ENCODE measurements at regions not wholly inside any gene's neighbourhood (a gene's known extent, or its start where the extent isn't known, plus 50 kb on each side); places are given as distances from the start of the nearest gene placed in this dataset.
A peak's percentile ranks its signal among the peaks of the same experiment; 100 is the strongest.

DNA sequence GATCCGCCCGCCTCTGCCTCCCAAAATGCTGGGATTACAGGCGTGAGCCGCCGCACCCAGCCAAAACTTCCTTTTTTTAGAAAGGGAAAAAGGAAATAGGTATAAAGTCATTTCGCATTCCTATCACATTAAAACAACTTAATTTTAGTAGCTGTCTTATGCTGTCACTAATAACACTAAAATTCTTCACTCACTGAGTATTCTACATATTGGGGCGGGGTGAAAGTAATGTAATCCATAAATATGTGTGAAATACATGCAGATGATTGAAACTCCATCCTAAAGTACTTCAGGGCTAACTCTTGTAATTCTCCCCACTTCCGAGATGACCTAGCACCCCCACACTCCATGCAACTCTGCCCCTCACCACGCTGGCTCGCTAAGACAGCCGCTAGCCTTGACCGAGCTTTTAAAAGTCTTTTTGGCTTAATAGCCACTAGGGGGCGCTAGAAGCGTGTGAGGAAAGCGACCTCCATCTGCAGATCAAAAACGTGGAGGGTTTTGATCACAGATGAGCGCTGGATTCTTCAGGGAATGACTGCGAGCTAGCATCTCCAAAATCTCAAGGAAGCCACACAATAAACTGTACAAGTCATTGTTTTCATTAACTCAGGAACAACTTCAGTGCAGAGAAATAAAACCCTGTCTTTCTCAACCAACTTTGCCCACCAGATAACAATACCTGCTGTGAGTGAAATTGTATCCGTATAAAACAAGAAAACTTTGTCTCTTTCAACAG is 129.3 kb upstream of the IGF1R start:
- H3K4me3 ChIP-seq = no peak overlapping the region
- intact Hi-C loops (cut with DNase I) = loop anchor here (2.0 to 5.0 kb wide), 3 partner anchors 128 to 558 kb away; partner anchors contain the start of gene IGF1R (in 1 of the 2)
- 26 to 36% (median 35%) methylated on average over 17 to 19 of the region's 19 CpGs for WGBS, 3 donors
- TF ChIP-seq, protein P1, sequence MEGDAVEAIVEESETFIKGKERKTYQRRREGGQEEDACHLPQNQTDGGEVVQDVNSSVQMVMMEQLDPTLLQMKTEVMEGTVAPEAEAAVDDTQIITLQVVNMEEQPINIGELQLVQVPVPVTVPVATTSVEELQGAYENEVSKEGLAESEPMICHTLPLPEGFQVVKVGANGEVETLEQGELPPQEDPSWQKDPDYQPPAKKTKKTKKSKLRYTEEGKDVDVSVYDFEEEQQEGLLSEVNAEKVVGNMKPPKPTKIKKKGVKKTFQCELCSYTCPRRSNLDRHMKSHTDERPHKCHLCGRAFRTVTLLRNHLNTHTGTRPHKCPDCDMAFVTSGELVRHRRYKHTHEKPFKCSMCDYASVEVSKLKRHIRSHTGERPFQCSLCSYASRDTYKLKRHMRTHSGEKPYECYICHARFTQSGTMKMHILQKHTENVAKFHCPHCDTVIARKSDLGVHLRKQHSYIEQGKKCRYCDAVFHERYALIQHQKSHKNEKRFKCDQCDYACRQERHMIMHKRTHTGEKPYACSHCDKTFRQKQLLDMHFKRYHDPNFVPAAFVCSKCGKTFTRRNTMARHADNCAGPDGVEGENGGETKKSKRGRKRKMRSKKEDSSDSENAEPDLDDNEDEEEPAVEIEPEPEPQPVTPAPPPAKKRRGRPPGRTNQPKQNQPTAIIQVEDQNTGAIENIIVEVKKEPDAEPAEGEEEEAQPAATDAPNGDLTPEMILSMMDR (IDR thresholded peaks at IDR 0.05) = peak; percentile 87
- no peak overlapping the region for H3K27ac ChIP-seq
- DNase-seq (no peak), ATAC-seq (peak; percentile 71 to 94 (median 86))
- H3K9me3 ChIP-seq = no peaks in the 10 kb centered on the region
- H3K27me3 ChIP-seq (ENCODE audit: insufficient read depth in 3 of 3, low read length in 2 of 3) = no peaks in the 10 kb centered on the region
- H3K36me3 ChIP-seq (ENCODE audit: insufficient read depth in 1 of 2, low read depth in 1 of 2) = no peaks in the 10 kb centered on the region
- H3K4me1 ChIP-seq = peaks cover 3% of the 10 kb centered on the region

DNA sequence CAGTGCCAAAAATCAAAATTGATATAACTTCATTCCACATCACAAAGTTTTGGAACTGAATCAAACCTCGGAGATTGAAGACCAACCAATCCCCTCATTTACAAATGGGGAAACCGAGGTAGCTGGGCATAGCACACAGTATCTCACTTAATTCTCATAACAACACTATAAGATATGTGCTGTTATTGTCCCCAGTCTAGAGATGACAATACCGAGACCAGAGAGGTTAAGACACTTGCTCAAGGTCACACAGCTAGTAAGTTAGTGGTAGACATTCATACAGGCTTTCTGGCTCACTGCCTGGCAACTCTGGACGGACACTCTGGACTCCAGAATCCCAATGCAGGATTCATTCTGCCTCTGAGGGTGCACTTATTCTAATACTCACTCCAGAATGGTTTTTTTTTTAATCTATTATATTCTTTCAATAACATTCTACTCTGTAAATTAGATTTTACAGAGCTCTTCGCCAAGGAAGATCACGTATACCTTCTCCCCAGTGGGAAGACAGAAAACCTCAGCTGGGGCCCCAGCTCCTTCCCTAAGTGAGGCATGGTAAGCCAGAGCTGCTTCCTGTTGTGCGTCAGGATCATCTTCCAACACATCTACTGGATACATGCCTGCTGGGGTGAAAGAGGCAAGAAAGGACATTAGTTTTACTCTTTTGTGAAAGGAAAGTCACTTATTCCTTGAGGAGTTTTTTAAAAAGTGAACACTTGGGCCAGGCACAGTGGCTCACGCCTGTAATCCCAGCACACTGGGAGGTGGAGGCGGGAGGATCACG is 128.4 kb upstream of the IGF1R start:
- 69 to 74% (median 71%) methylated on average over 10 of the region's 10 CpGs for WGBS, 3 donors
- Histone ChIP-seq H3K27me3 (ENCODE audit: insufficient read depth in 3 of 3, low read length in 2 of 3) (no peaks in the 10 kb centered on the region), H3K4me3 (no peak overlapping the region), H3K4me1 (peaks cover 3% of the 10 kb centered on the region), H3K9me3 (no peaks in the 10 kb centered on the region), H3K27ac (no peak overlapping the region), H3K36me3 (ENCODE audit: insufficient read depth in 1 of 2, low read depth in 1 of 2) (no peaks in the 10 kb centered on the region)
- no peak for DNase-seq
- TF ChIP-seq, protein P1 (IDR thresholded peaks at IDR 0.05) = no peak
- intact Hi-C loops (cut with DNase I) = loop anchor here (2.0 to 10.0 kb wide), 4 partner anchors 127 to 557 kb away; partner anchors contain the start of gene IGF1R (in 1 of the 2)
- no peak for ATAC-seq

DNA sequence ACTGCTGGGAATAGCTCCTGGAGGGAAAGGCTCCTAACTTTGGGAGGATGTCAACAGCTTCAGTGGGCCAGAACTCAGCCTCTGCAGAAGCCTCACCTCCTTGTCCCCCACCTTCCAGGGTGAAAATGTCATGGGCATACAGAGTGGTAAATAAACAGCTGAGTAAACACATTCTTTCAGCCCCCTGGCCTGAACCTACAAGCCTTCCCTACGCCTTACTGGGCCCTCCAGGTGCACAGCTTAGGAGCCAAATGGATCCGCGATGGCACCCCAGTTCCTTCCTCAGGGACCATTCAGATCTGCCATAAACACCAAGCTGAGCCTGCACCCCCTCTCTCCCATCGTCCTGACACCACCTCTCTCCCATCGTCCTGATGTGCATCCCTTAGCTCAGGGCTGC is 126.2 kb upstream of the IGF1R start:
- TF ChIP-seq, protein P1 (IDR thresholded peaks at IDR 0.05) = no peak
- no peak for ATAC-seq

DNA sequence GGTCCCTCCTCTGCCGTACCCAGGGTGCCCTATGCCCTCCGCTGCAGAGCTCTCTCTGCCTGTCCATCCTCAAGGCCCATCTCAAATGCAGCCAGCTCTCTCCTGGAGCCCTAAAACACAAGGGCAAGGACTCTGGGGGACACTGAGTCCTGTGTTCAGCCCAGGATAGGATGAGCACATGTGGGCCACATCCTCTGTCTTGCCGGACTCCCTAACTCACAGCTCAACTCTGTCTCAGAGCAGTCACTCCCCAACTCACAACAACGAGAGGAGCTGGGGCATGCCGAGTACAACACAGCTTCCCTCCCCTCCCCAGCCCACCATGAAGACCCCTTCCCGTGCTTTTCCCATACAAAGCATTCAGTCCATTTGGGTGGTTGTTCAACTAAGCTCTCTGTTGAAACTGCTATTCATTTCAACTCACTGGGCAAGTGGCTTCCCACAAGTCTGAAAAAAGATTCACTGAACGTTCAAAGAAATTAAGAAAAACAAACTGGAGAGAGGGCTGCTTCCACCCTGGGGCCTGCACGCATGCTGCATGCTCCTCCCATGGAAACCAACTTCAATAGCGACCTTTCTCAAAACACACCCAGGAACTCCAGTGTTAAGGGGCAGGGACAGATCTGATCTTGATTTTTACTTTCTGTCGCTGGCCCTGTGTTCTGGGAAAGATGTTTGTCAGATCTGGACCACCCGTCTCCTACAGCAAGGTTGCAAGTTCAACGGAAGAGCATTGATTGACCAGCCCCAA is 124.3 kb upstream of the IGF1R start:
- Histone ChIP-seq H3K27me3 (ENCODE audit: insufficient read depth in 3 of 3, low read length in 2 of 3) (no peaks in the 10 kb centered on the region), H3K27ac (no peak overlapping the region), H3K4me3 (no peak overlapping the region), H3K4me1 (no peaks in the 10 kb centered on the region), H3K9me3 (no peaks in the 10 kb centered on the region), H3K36me3 (ENCODE audit: insufficient read depth in 1 of 2, low read depth in 1 of 2) (no peaks in the 10 kb centered on the region)
- DNase-seq (no peak), ATAC-seq (no peak)
- intact Hi-C loops (cut with DNase I) = loop anchor here in 1 of 2 donors (10.0 kb wide), 1 partner anchor 251 kb away; no protein-coding TSS in a partner anchor
- TF ChIP-seq, protein P1 (IDR thresholded peaks at IDR 0.05) = no peak
- 81 to 84% (median 82%) methylated on average over 12 of the region's 12 CpGs for WGBS, 3 donors

More for the DNA sequence above, 126.2 kb upstream of the IGF1R start:
- intact Hi-C loops (cut with DNase I) = loop anchor here in 1 of 2 donors (10.0 kb wide), 1 partner anchor 253 kb away; no protein-coding TSS in a partner anchor
- DNase-seq = no peak
- H3K4me1 ChIP-seq = peaks cover 3% of the 10 kb centered on the region
- no peaks in the 10 kb centered on the region for H3K27me3 ChIP-seq (ENCODE audit: insufficient read depth in 3 of 3, low read length in 2 of 3)
- H3K36me3 ChIP-seq (ENCODE audit: insufficient read depth in 1 of 2, low read depth in 1 of 2) = no peaks in the 10 kb centered on the region
- no peak overlapping the region for H3K4me3 ChIP-seq
- 66 to 73% (median 71%) methylated on average over 5 of the region's 5 CpGs for WGBS, 3 donors
- H3K27ac ChIP-seq = no peak overlapping the region
- H3K9me3 ChIP-seq = no peaks in the 10 kb centered on the region

Data from psoas muscle (tissue), 7 donors.